H1 (cell line): ENCODE measurements at regions not wholly inside any gene's neighbourhood (a gene's known extent, or its start where the extent isn't known, plus 50 kb on each side); places are given as distances from the start of the nearest gene placed in this dataset.

Experiments used
- ASH2L ChIP-seq: fragments of 200-600, 300-600 bp; sonication (generic); IDR thresholded peaks from one replicate; pipeline ENCODE4 v1.7.1; 2017; ENCODE audit warnings: low read length
- TF ChIP-seq, protein P1 (sequence below): fragments of 300-600 bp; sonication (generic); IDR thresholded peaks from 2 replicates; pipeline ENCODE4 v1.7.1; 2012; ENCODE audit warnings: low read length, moderate library complexity, mild to moderate bottlenecking, inconsistent platforms; ENCODE audit not compliant: insufficient replicate concordance

DNA sequence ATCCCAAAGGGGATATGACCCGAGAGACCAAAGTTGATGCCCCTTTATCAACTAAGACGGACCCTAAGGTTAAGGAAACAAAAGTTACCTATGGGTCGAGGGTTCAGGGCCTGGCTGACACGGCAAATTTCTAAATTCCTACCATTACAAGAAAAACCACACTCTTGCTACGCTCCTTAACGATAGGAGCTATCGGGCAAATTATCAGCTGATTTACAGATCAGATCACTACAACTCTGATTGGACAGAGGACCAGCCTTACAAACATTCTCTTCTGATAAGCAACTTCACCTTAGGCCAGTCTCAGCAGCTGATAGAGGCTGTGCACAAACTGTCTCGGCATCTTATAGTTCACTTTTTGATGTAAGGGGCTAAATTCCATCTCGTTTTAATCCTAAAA lies 117.9 kb downstream of the KCTD15 start (continued):
- TF ChIP-seq, protein P1, sequence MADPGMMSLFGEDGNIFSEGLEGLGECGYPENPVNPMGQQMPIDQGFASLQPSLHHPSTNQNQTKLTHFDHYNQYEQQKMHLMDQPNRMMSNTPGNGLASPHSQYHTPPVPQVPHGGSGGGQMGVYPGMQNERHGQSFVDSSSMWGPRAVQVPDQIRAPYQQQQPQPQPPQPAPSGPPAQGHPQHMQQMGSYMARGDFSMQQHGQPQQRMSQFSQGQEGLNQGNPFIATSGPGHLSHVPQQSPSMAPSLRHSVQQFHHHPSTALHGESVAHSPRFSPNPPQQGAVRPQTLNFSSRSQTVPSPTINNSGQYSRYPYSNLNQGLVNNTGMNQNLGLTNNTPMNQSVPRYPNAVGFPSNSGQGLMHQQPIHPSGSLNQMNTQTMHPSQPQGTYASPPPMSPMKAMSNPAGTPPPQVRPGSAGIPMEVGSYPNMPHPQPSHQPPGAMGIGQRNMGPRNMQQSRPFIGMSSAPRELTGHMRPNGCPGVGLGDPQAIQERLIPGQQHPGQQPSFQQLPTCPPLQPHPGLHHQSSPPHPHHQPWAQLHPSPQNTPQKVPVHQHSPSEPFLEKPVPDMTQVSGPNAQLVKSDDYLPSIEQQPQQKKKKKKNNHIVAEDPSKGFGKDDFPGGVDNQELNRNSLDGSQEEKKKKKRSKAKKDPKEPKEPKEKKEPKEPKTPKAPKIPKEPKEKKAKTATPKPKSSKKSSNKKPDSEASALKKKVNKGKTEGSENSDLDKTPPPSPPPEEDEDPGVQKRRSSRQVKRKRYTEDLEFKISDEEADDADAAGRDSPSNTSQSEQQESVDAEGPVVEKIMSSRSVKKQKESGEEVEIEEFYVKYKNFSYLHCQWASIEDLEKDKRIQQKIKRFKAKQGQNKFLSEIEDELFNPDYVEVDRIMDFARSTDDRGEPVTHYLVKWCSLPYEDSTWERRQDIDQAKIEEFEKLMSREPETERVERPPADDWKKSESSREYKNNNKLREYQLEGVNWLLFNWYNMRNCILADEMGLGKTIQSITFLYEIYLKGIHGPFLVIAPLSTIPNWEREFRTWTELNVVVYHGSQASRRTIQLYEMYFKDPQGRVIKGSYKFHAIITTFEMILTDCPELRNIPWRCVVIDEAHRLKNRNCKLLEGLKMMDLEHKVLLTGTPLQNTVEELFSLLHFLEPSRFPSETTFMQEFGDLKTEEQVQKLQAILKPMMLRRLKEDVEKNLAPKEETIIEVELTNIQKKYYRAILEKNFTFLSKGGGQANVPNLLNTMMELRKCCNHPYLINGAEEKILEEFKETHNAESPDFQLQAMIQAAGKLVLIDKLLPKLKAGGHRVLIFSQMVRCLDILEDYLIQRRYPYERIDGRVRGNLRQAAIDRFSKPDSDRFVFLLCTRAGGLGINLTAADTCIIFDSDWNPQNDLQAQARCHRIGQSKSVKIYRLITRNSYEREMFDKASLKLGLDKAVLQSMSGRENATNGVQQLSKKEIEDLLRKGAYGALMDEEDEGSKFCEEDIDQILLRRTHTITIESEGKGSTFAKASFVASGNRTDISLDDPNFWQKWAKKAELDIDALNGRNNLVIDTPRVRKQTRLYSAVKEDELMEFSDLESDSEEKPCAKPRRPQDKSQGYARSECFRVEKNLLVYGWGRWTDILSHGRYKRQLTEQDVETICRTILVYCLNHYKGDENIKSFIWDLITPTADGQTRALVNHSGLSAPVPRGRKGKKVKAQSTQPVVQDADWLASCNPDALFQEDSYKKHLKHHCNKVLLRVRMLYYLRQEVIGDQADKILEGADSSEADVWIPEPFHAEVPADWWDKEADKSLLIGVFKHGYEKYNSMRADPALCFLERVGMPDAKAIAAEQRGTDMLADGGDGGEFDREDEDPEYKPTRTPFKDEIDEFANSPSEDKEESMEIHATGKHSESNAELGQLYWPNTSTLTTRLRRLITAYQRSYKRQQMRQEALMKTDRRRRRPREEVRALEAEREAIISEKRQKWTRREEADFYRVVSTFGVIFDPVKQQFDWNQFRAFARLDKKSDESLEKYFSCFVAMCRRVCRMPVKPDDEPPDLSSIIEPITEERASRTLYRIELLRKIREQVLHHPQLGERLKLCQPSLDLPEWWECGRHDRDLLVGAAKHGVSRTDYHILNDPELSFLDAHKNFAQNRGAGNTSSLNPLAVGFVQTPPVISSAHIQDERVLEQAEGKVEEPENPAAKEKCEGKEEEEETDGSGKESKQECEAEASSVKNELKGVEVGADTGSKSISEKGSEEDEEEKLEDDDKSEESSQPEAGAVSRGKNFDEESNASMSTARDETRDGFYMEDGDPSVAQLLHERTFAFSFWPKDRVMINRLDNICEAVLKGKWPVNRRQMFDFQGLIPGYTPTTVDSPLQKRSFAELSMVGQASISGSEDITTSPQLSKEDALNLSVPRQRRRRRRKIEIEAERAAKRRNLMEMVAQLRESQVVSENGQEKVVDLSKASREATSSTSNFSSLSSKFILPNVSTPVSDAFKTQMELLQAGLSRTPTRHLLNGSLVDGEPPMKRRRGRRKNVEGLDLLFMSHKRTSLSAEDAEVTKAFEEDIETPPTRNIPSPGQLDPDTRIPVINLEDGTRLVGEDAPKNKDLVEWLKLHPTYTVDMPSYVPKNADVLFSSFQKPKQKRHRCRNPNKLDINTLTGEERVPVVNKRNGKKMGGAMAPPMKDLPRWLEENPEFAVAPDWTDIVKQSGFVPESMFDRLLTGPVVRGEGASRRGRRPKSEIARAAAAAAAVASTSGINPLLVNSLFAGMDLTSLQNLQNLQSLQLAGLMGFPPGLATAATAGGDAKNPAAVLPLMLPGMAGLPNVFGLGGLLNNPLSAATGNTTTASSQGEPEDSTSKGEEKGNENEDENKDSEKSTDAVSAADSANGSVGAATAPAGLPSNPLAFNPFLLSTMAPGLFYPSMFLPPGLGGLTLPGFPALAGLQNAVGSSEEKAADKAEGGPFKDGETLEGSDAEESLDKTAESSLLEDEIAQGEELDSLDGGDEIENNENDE: no peak
- TF ChIP-seq ASH2L: no peak
